GM18511 (cell line): ENCODE measurements at regions not wholly inside any gene's neighbourhood (a gene's known extent, or its start where the extent isn't known, plus 50 kb on each side); places are given as distances from the start of the nearest gene placed in this dataset.
A peak's percentile ranks its signal among the peaks of the same experiment; 100 is the strongest.
"Not testable (repeated sequence)": the region's sequence is repeated elsewhere in the genome, so short reads cannot be mapped to it uniquely, and the experiment has no call there.

Source experiments
- ATAC-seq: cut with Tn5 transposase; IDR thresholded peaks from one replicate; pipeline ENCODE4 v1.9.1; 2021; ENCODE audit warnings: mild to moderate bottlenecking, moderate library complexity; ENCODE audit not compliant: unreplicated experiment

DNA sequence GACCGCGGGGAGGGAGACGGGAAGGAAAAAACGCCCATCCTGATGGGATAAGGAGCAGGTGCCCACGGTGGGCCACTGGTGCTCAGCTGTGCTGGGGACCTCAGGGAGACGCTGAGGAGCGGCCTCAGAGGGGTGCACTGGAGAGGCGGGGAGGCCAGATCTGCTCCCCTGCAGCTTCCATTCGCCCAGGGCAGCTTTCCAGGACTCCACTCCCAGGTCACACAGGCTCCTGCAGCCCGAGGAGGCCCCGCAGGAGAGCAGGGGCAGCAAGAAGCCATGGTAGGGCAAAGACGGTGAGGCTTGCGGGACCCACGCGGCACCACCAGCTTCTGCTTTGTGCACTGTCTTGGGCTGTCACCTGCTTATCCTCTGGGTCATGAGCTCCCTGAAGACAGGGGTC, 82.5 kb upstream of the SULF2 start:
- ATAC-seq: no peak

DNA sequence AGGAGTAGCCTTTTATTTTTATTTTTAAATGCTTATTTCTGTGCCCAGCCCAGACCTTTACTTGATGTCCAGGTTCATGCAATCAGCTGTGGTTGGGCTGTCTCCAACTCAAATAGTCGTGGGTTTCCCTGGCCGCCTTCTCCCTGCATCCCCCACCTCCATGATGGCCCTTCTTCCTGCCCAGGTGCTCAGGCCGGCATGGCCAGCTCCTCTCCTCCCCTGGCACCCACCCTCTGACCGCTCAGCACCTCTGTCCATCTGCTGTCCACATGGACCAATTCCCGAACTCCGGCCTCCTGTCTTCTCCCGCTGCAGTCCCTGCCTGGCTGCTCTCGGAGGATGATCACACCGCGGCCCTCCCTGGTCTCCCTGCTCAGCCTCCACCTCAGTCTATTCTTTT, 81.2 kb upstream of the SULF2 start:
- ATAC-seq: no peak

DNA sequence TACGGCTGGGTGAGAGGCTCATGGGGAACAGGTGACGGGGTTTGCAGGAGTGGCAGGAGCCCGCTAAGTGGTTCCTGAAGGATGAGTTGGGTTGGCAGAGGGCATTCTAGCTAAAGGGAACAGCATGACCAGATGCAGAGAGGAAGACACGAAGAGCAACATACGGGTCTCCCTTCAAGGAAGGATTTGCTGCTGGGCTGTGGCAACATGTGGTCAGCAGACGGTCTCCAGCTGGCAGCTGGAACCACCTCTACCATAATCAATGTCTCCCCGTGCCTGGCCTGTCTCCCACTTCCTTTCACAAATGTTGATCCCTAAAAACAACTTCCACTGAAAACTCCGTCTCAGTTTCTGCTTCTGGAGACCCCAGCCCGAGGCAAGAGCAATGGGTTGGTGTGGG, 80.6 kb upstream of the SULF2 start:
- no peak for ATAC-seq

DNA sequence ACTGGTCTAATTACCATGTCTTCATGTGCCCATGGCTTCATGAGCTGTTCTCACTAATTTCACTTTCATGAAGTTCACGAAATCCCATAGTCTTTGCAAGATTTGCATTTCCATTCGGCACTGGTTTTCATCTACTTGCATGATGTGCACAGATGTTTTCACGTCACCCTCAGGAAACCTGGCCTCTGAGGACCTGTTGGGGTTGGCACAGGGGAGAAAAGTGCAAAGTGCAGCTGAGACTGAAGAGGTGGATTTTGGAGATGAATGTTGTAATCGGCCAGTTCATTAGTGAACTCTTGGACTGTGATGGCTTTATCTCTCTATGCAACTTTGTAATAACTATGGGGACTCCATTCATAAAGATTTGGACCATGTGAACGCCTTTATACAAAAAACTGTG, 80.2 kb upstream of the SULF2 start:
- no peak for ATAC-seq

DNA sequence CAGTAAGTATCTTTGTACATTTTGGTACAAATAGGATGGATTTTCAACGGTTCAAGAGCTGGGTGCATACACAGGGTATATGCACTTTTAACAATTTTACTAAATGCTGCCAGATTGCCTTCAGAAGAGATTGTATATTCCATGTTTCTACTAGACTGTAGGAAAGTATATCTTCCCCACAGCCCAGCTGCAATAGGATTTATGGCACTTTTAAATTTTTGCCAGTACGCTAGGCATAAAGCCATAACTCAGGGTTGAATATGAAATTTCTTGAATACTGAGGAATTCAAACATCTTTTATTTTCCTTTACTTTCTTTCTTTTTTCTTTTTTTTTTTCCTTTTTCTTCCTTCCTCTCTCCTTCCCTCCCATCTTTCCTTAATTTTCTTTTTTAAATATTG, 78.7 kb upstream of the SULF2 start:
- ATAC-seq: no peak

DNA sequence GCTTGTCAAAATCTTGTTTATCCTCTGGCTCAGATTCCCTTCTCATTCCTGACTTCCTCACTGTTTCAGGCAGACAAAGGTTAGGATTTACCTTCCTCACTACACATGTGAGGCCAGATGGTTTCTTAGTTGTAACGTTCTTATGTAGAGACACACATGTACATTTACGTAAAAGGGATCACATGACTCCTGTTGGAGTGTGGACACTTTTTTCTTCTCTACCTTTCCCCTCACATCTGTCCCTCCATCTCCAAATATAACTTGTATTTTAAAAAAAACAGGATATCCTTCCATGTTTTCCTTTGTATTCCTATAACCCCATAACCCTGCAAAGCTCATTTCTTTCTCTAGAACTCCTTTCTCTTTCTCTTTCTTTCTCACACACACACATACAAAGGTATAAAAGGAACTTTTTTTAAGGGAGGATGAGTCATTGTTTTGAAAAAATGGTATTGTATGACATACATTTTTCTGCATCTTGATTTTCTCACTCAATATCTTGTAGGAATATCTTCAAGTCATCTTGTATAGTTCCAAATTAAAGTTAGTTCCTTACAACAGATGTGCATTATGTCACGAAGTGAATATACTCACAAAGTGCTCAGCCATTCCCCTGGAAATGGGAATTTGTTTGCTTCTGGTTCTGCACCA, 78.2 kb upstream of the SULF2 start:
- no peak for ATAC-seq

DNA sequence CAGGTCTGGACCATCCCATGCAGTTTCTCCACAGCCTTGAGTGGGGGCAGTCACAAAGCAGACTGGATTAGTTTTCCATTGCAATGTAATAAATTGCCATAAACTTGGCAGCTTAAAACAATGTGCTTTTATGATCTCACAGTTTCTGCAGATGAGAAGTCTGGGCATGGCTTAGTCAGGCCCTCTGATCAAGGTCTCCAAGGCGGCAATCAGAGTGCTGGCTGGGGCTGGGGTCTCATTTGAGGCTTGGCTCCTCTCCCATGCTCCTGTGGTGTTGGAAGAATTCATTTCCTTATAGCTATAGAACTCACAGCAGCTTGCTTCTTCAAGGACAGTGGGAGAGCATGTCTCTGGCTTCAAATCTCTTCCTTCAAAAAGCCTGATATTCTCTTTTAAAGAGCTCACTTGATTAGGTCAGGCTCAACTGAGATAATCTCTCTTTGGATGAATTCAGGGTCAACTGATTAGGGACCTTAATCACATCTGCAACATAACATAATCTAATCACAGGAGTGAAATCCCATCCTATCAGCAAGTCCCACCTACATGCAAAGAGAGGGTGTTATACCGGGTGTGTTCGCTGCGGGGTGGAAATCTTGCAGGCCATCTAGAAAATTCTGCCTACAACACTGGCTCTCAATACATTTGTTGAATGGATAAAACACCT, 77.4 kb upstream of the SULF2 start:
- no peak for ATAC-seq

DNA sequence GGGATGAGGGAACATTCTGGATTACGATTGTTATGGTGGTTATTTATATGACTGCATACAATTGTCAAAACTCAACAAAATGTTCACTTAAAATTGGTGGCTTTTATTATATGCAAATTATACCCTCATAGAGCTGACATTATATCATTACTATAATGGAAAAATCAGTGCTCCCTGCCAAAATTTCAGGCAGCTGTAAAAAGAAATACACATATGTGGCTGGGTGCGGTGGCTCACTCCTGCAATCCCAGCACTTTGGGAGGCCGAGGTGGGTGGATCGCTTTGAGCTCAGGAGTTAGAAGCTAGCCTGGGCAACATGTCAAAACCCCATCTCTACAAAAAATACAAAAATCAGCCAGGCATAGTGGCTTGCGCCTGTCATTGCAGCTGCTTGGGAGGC, 75.8 kb upstream of the SULF2 start:
- no peak for ATAC-seq

DNA sequence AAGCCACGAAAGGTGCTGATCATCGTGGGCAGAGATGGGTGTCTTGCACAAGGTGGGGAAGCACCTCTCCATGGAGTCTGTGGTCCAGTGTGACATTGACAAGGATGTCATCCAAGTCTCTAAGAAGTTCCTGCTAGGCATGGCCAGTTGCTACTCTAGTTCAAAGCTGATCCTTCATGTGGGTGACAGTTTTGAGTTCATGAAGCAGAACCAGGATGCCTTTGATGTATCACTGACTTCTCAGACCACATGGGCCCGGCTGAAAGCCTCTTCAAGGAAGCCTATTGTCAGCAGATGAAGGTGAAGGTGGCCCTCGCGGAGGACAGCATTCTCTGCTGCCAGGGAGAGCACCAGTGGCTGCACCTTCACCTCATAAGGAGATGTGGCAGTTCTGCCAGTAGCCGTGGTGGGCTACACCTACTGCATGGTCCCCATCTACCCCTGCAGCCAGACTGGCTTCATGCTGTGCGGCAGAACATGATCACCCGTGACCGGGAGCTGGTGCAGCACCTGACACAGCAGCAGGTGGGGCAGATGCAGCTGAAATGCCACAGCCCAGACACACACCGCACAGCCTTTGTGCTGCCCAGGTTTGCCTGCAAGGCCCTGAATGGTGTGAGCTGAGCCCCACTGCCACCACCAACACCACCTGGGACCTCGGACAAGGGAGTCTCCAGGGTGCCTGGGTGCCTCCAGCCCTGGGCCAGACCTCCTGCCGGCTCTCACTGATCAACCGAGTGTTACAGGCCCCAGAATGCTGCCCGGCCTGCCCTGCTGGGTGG, 75.0 kb upstream of the SULF2 start:
- no peak for ATAC-seq

DNA sequence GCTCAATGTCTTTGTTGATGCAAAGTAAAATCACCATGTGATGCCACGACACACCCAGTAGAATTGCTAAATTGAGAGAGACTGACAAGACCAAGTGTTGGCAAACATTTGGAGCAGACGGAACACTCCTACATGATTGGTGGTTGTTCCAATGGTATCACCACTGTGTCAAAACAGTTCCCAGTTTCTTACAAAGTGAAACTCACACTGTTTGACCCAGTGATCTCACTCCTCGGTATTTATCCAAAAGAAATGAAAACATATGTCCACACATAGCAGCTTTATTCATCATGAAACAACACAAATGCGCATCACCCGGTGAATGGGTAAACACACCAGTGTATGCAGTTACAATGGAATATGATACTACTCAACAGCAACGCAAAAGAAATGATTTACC, 74.0 kb upstream of the SULF2 start:
- no peak for ATAC-seq

DNA sequence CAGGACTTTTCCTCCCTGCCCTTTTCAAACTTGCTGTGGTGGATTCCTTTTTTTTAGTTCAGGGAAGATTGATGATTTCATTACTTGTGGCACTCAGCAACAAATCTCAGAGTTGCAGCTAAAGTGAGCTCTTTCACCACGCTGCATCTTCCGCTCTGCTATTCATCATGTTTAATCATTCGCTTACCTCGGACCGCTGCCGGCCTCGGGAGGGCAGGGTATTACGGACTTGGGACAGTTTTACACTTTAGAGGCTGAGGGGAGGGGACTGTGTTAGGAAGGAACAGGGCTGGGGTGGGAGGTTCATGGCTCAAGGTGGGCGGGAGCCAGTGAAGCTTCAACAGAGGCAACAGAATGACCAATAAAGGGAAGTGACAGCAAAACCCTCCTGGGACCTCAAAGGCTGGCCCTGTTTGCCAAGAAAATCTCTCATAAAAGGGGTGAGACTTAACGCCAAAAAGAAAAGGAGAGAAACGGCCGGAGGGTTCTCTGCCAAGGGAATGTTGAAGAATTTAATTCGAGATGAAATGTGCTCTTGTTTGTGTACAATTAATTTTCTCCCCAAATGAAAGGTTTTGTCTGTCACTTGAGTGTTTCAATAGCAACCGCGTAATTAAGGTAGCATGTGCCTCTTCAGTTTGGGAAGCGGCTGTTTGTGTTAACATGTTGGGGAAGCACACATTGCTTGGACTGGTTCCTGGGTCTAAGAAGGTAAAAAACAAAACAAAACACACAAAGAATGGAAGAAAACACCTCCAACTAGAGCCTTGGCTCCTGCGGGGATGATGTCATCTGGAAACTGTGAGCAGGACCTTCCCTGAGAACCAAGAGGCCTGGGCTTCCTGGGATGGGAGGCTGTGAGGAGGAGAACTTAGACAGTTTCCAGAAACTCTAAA, 72.5 kb upstream of the SULF2 start:
- ATAC-seq: peak; percentile 78

DNA sequence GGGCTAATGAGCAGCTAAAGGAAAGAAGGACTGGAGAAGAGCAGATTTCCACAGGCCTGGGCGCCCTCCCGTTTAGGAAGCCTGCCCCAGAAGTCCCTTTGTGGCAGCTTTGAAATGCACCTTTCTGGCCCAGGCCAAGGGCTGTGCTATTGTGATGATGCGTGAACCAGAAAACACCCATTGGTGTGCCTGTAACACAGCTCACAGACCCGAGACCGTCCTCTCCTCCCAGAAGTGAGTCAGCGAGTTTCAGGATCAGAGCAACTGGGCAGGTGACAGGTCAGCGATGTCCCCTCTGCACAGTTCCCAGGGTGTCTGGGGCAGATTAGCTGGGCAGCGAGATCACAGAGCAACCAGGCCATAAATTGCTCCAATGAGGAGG, 71.9 kb upstream of the SULF2 start:
- peak; percentile 87 for ATAC-seq

DNA sequence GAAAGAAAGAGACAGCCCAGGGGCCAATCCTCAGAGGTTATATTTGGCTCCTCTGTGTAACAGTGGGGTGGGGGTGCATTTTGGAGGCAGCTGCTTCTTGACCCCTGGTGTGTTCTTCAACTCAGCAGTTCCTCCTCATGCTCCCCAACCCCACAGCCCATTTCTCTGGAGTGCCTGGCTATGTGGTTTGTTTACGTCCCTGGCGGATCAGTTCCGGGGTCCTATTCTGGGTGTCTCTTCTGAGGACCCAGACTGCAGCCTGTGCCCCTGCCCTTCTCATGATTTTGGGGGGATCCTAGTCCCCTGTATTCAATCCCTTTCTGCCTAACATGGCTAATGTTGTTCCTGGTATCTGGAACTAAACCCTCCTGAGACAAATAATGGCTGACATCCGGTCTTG, 70.5 kb upstream of the SULF2 start:
- ATAC-seq: no peak

DNA sequence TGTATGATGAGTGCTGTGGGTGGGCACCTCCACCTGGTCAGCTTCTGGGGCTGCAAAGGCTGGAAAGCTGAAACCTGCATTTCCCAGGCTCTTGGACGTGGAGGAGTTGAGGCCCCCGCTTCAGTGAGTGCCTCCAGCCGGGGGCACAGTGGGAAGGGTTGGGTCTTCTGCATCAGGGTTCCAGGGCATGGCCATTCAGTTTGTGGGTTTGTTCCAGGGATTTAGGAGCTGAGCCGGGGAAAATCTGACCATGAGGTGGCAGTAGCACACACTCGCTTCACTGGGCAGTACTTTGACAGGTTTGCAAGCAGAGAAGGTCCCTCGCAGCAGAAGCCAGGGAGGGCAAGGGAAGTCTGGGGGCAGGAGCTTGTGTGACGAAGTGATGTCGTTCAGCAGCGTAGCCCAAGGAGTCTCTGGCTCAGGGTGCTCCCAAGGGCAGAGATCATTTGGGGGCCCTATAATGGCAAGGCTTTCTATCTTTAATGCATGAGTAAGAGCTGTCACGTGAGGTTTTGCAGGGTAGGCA, 69.5 kb upstream of the SULF2 start:
- ATAC-seq: no peak

DNA sequence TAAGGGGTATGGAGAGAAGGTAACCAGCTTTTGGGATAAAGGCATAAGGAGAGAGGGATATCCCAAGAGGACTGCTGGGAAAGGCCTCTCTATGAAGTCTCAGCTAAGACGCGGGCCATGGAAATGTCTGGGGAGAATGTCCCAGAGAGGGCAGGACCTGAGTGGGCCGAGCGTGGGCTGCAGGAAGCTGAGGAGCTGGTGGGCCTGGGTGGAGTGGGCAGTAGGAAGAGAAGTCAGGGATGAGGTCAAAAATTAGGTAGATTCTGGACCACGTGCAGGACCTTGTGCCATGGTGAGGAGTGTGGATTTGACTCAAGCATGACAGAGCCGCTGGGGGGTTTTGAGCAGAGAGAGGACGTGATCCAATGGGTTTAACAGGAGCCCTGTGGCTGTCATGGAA, 66.5 kb upstream of the SULF2 start:
- no peak for ATAC-seq

DNA sequence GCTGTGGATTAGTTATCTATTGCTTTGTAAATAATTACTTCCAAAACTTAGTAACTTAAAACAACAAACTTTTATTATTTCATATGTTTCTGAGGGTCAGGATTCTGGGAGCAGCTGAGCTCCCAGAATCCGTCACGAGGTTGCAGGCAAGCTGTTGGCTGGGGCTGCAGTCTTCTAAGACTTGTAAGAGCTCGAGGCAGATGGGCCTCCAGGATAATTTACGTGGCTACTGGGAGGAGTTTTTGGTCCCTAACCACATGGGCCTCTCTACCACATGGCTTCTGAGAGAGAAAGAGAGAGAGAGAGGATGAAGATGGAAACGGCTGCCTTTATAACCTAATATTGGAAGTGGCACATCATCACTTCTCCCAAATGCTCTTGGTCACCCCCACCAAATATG, 64.9 kb upstream of the SULF2 start:
- ATAC-seq: no peak

DNA sequence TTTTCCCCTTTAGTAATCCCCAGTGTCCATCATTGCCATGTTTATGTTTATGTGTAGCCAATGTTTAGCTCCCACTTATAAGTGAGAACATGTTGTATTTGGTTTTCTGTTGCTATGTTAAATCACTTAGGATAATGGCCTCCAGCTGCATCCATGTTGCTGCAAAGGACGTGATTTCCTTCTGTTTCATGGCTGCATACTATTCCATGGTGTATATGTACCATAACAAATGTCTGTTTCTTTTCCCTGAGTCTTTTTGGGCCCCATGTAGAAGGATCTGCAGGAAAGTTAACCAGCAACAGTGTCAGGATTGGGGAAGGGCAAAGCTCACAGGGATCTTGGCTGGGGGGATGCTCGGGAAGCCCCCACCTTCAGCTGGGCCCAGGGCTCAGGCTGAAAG, 64.3 kb upstream of the SULF2 start:
- no peak for ATAC-seq

DNA sequence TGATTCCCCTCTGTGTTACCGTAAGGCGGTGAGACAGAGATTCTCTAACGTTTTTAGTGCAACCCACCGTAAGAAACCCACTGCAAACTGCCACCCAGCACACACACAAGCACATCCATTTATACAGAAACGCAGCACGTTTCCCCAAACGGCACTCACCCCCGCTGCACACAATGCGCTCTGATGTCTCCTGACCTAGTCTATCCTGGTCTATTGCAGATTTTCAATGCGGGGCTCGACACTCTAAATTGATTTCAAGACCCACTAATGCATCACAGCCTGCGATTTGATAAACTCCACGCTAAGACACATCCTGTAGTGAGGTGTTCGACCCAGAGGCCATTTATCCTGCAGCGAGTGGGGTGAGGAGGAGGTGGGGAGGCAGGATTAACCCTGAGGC, 63.7 kb upstream of the SULF2 start:
- no peak for ATAC-seq

DNA sequence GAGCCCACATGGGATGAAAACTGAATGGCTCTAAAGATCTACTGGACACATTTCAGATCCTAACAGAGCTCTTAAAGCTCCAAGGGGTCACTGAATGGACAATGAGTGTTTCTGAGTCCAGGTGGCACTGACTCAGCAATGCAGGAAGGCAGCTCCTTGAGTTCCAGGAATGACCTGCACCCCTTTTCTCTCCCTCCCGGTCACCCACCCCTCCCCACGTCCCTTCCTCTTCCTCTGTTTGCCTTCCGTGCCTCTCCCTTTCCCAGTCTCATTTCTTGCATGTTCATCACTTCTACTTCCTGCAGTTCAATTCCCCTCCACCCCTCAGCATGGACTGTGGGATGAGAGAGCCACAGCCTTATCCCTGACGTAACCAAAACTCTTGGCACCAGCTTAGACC, 63.3 kb upstream of the SULF2 start:
- not testable (repeated sequence) for ATAC-seq

DNA sequence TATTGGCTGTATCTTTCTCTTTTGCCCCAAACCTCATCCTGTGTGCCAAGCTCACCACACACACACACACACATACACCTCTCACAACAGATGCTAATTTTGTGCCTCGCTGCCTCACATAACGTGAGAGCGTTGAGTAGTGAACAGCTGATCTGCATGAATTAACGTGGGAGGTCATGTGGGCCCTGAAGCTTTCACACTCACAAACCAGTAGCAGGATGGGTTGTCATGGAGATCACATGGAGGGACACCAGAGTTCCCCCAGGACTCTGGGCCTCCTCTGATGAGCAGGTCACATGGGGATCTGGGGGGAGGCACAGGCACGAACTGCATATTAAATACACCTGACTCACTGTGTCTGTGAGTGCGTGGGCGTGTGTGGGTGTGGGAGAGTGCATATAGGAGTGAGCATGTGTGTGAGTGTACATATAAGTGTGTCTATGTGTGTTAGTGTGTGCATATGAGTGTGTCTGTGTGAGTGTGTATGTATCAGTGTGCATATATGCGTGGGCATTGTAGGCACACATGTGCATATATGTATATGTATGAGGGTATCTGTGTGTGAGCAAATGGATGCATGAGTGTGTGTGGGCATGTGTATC, 62.7 kb upstream of the SULF2 start:
- ATAC-seq: no peak

DNA sequence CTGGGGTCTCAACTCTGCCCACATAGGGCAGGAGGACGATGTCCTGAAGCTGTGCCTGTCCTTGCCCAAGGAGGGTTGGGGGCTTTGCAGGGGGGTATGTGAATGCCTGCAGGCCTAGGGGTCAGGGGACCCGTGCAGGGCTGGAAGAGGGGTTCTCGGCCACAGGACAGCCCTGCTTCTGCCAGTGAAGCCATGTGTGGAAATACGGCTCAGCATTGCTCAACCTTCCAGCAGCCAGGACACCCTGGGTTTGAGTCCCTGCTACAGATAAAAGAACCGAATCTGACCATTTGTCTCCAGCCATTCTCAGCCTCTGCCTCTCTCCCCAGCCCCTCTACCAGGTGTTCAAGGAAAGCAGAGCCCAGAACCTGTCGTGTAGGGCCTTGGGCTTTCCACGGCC, 61.9 kb upstream of the SULF2 start:
- not testable (repeated sequence) for ATAC-seq
